ENCODE measurements at regions not wholly inside any gene's neighbourhood (a gene's known extent, or its start where the extent isn't known, plus 50 kb on each side); places are given as distances from the start of the nearest gene placed in this dataset.

DNA sequence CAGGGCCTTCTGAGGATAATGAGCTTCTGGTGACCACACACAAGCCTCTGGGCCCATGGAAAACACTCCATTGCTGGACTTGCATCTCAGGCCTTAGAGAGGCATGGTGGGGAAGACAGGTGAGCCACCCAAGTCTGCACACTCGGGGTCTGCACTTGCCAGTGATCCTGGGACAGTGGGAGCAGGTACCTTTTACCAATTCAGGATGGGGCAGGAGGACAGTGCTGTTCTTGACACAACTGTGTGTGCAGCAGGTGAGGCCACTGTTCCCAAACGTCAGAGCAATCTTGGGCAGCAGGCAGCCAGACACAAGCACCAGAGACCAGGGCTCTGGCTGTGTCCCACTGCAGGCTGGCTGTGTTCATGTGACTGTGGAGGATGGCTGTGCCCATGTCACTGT, 221.3 kb downstream of the ERMARD start:
- Histone ChIP-seq H3K4me1 (ENCODE audit: control insufficient read depth, insufficient read depth, low read length, poor library complexity, severe bottlenecking) (no peaks in the 10 kb centered on the region), H3K27ac (ENCODE audit: insufficient read depth, low read length, poor library complexity, severe bottlenecking) (no peak overlapping the region), H3K4me3 (ENCODE audit: insufficient read depth, low read depth, low read length, poor library complexity, severe bottlenecking) (no peak overlapping the region), H3K27me3 (replicated peaks; ENCODE audit: control insufficient read depth, insufficient read depth, low read length, poor library complexity, severe bottlenecking) (no peaks in the 10 kb centered on the region), H3K36me3 (ENCODE audit: control insufficient read depth, insufficient read depth, low read length) (no peaks in the 10 kb centered on the region), H3K9me3 (ENCODE audit: control insufficient read depth, low read length) (no peaks in the 10 kb centered on the region)
- DNase-seq = no peak

DNA sequence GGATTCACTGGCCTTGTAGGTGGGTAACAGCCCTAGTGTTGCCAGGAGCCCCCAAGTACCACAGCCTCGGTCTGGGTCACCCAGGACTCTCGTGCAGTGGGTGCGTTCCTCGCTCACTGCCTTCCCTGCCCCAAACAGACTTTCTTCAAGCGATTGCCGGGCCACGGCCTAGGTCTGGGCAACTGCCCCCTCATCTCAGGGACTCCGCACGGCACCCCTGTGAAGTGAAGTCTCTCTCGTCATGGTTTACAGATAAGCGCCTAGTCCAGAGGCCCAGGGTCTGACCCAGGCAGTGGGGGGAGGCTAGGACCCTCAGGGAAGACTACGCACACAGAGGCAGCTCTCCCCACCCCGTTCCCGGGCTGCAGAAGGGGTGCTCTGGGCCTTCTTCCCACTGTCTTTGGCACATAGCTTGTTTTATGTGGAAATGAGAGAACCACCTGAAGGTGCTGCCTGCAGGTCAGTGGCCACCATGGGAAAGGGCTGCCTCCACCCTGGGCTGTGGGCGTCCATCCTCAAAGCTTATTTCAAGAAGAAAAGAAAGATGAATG, 220.8 kb downstream of the ERMARD start:
- Histone ChIP-seq H3K4me1 (ENCODE audit: control insufficient read depth, insufficient read depth, low read length, poor library complexity, severe bottlenecking) (no peaks in the 10 kb centered on the region), H3K27ac (ENCODE audit: insufficient read depth, low read length, poor library complexity, severe bottlenecking) (no peak overlapping the region), H3K36me3 (ENCODE audit: control insufficient read depth, insufficient read depth, low read length) (no peaks in the 10 kb centered on the region), H3K4me3 (ENCODE audit: insufficient read depth, low read depth, low read length, poor library complexity, severe bottlenecking) (no peak overlapping the region), H3K9me3 (ENCODE audit: control insufficient read depth, low read length) (no peaks in the 10 kb centered on the region), H3K27me3 (replicated peaks; ENCODE audit: control insufficient read depth, insufficient read depth, low read length, poor library complexity, severe bottlenecking) (no peaks in the 10 kb centered on the region)
- DNase-seq = no peak

DNA sequence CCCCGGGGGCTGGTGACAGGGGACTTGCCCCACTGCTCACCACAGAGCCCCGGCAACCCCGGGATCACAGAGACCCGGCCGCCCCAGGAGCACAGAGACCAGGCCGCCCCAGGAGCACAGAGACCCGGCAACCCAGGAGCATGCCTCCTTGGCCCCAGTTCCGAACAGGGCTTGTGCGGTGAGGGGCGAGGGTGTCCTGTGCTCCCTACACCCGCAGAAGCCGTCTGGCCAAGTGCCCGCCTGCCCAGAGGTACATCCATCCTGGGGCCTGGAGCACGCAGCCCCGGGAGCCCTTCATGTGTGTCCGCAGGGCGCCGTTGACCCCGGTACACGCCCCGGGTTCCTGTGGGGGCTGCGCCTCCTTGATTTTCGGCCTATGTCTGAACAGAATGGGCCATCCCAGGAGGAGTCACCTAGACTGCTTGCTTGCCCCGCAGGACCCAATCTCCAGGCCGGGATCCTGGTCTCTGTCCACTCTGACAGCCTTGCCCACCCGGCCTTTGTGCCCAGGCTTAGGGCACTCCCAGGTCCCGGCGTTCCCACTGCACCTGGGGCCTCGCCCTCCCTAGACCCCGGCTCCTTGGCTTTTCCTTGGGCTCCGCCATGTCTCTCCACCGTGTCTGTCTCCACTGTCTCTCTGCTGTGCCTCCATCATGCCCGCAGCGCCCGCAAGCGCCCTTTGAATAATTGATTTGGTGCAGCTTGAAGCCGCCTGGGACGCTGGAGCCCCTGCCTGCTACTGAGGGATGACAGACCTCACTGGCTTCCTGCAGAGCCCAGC, 219.8 kb downstream of the ERMARD start:
- no peak overlapping the region for H3K4me3 ChIP-seq (ENCODE audit: insufficient read depth, low read depth, low read length, poor library complexity, severe bottlenecking)
- no peak for DNase-seq
- H3K27me3 ChIP-seq (replicated peaks; ENCODE audit: control insufficient read depth, insufficient read depth, low read length, poor library complexity, severe bottlenecking) = no peaks in the 10 kb centered on the region
- H3K36me3 ChIP-seq (ENCODE audit: control insufficient read depth, insufficient read depth, low read length) = no peaks in the 10 kb centered on the region
- no peaks in the 10 kb centered on the region for H3K4me1 ChIP-seq (ENCODE audit: control insufficient read depth, insufficient read depth, low read length, poor library complexity, severe bottlenecking)
- no peak overlapping the region for H3K27ac ChIP-seq (ENCODE audit: insufficient read depth, low read length, poor library complexity, severe bottlenecking)
- no peaks in the 10 kb centered on the region for H3K9me3 ChIP-seq (ENCODE audit: control insufficient read depth, low read length)

DNA sequence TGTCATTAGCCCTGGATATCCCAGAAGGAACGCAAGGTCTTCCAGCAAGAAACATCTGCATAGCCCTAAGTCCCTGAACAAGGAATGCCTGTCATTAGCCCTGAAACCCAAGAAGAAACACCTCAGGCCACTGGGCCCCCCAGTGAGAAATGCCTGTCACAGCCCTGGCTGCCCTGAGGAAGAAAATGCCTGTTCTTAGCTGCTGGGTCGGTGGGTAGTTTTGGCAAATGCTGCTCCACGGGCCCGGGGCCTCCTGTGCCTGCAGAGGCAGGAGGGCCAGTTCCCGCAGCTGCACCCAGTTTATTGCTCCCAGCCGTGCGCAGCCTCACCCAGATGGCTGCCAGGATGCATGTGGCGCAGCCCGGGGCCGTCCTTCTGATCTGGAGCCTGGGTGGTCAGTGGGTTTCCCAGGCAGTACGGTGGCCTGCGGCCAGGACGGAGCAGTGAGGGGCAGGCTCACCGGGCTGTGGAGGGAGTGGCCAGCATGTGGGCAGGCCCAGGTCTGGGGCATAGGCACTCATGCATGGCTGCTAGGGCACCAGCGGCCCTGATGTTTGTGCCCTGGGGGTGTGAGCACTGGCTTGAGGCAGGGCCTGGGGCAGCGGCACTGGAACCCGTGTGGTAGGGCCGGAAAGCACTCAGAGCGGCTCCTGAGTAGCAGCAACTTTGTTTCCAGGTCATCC, 219.0 kb downstream of the ERMARD start:
- Histone ChIP-seq H3K27me3 (replicated peaks; ENCODE audit: control insufficient read depth, insufficient read depth, low read length, poor library complexity, severe bottlenecking) (no peaks in the 10 kb centered on the region), H3K9me3 (ENCODE audit: control insufficient read depth, low read length) (no peaks in the 10 kb centered on the region), H3K4me3 (ENCODE audit: insufficient read depth, low read depth, low read length, poor library complexity, severe bottlenecking) (no peak overlapping the region), H3K4me1 (ENCODE audit: control insufficient read depth, insufficient read depth, low read length, poor library complexity, severe bottlenecking) (no peaks in the 10 kb centered on the region), H3K27ac (ENCODE audit: insufficient read depth, low read length, poor library complexity, severe bottlenecking) (no peak overlapping the region), H3K36me3 (ENCODE audit: control insufficient read depth, insufficient read depth, low read length) (no peaks in the 10 kb centered on the region)
- no peak for DNase-seq

DNA sequence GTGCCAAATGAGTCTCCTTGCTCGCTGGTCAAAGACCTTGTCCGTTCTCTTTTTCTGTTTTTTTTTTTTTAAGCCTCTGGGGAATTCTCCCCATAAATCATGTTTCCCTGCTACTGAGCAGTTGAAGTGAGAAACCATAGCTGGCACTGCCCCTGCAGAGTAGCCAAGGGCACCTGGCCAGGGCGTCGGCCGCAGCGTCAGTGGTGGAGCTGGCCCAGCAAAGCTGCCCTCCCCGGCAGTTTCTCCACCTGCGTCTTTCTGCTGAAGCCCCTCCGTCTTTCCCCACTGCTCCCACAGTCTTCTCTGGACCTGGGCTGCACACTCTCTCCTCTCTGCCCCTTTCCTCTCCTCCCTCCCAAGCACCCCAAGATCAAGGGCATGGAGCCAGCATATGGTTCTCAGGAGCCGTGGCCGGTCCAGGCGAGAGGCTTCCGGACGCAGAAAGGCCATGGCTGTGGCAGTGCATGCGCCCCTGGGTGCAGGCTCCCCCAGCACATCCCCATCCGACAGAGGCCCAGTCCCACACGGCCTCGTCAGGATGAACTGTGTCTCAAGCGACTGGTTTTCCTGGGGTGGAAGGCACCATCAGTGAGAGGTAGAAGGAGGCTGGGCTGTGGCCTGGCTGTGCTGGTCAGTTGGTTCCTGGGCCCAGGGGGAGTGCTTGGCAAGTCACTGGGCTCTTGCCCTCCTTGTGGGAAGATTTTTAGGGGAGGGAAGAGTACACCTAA, 218.1 kb downstream of the ERMARD start:
- H3K27ac ChIP-seq (ENCODE audit: insufficient read depth, low read length, poor library complexity, severe bottlenecking) = no peak overlapping the region
- H3K4me1 ChIP-seq (ENCODE audit: control insufficient read depth, insufficient read depth, low read length, poor library complexity, severe bottlenecking) = no peaks in the 10 kb centered on the region
- no peak for DNase-seq
- no peaks in the 10 kb centered on the region for H3K9me3 ChIP-seq (ENCODE audit: control insufficient read depth, low read length)
- no peaks in the 10 kb centered on the region for H3K27me3 ChIP-seq (replicated peaks; ENCODE audit: control insufficient read depth, insufficient read depth, low read length, poor library complexity, severe bottlenecking)
- no peaks in the 10 kb centered on the region for H3K36me3 ChIP-seq (ENCODE audit: control insufficient read depth, insufficient read depth, low read length)
- no peak overlapping the region for H3K4me3 ChIP-seq (ENCODE audit: insufficient read depth, low read depth, low read length, poor library complexity, severe bottlenecking)

DNA sequence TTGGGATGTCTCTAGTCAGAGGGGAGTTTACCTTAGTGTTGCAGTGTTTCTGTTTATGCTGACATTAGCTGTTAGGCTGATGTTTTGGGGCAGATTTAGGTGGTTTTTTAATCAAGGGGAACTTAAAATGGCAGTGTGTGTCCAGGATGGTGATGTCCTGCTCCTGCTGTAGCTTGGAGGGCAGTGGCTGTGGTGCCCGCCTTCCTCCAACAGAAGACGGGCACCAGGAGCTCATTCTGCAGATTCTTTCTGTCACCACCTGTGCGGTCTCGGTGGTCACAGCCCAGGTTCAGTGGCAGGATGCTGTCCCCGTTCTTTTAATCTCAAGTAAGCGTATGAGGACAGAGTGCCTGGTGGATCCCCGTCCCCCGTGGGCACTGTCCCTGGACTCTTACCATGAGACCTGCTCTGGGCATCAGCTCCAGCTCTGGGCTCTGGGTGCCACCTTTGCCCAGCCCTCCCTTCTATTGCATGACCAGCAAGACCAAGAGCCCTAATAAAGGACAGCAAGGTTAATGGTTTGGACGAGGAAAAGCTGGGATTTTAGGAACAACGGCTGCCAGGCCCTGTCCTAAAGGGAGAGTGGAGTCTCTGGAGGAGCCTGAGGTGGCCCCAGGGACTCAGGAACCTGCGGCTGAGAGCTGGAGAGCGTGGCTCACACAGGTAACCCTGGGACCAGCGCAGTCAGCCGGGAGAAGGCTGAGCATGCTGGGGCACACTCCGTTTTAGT, 217.3 kb downstream of the ERMARD start:
- no peaks in the 10 kb centered on the region for H3K36me3 ChIP-seq (ENCODE audit: control insufficient read depth, insufficient read depth, low read length)
- H3K4me1 ChIP-seq (ENCODE audit: control insufficient read depth, insufficient read depth, low read length, poor library complexity, severe bottlenecking) = no peaks in the 10 kb centered on the region
- H3K4me3 ChIP-seq (ENCODE audit: insufficient read depth, low read depth, low read length, poor library complexity, severe bottlenecking) = no peak overlapping the region
- no peak for DNase-seq
- H3K27ac ChIP-seq (ENCODE audit: insufficient read depth, low read length, poor library complexity, severe bottlenecking) = no peak overlapping the region
- no peaks in the 10 kb centered on the region for H3K27me3 ChIP-seq (replicated peaks; ENCODE audit: control insufficient read depth, insufficient read depth, low read length, poor library complexity, severe bottlenecking)
- H3K9me3 ChIP-seq (ENCODE audit: control insufficient read depth, low read length) = no peaks in the 10 kb centered on the region

DNA sequence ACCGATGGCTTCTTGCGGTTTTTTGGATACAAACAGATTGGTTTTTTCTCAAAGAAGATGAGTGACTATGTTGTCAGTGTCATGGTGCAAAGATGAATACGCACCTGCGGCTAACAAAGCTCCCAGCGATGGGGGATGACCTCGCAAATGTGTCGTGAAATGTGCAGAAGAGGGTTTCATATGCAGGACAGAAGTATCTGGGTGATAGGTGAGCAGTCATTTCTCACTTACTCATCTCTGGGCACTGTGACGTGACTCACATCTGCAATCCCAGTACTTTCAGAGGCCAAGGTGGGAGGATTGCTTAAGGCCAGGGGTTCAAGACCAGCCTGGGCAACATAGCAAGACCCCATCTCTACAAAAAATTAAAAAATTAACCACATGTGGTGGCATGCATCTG, 216.3 kb downstream of the ERMARD start:
- Histone ChIP-seq H3K4me3 (ENCODE audit: insufficient read depth, low read depth, low read length, poor library complexity, severe bottlenecking) (no peak overlapping the region), H3K9me3 (ENCODE audit: control insufficient read depth, low read length) (no peaks in the 10 kb centered on the region), H3K27me3 (replicated peaks; ENCODE audit: control insufficient read depth, insufficient read depth, low read length, poor library complexity, severe bottlenecking) (peaks cover 4% of the 10 kb centered on the region), H3K36me3 (ENCODE audit: control insufficient read depth, insufficient read depth, low read length) (no peaks in the 10 kb centered on the region), H3K4me1 (ENCODE audit: control insufficient read depth, insufficient read depth, low read length, poor library complexity, severe bottlenecking) (no peaks in the 10 kb centered on the region), H3K27ac (ENCODE audit: insufficient read depth, low read length, poor library complexity, severe bottlenecking) (no peak overlapping the region)
- no peak for DNase-seq

DNA sequence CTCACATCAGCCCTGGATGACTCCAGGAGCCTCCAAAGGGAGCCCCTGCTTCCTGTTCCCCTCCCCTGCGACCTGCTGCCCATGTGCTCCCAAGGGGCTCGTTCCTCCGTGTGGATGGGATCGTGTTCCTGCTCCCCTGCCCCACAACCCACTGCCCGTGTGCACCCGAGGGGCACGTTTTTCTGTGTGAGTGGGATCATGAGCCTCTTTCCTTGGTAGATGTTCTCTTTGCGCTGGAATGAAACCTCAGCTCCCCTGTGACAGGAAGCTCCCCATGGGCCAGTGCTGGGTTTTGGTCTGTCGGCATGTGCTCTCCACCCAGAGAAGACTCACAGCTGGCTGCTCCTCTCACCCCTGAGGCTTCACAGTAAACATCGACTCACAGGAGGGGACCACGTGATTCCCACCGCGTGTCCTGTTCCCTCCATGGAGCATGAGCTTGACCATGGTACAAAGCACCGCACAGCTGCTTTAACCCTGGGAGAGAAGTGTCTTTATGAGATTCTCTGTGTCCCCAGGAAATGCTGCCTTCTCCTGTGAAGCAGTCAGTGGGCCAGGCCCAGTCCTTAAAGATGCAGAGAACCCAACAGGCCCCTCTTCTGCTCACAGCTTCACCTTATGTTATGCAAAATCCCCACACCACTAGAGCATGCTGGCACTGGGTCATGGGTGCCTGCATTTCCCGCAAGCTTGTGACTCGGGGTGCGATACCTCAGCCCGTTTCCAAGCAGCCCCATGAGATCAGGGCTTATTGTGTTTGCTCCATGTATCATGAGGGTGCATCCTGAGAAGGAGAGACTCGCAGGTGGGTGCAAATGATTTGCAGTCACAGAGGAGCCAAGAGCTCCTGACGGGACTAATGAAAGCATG, 215.1 kb downstream of the ERMARD start:
- H3K36me3 ChIP-seq (ENCODE audit: control insufficient read depth, insufficient read depth, low read length) = no peaks in the 10 kb centered on the region
- H3K4me3 ChIP-seq (ENCODE audit: insufficient read depth, low read depth, low read length, poor library complexity, severe bottlenecking) = no peak overlapping the region
- no peak for DNase-seq
- no peaks in the 10 kb centered on the region for H3K4me1 ChIP-seq (ENCODE audit: control insufficient read depth, insufficient read depth, low read length, poor library complexity, severe bottlenecking)
- peaks cover 4% of the 10 kb centered on the region for H3K27me3 ChIP-seq (replicated peaks; ENCODE audit: control insufficient read depth, insufficient read depth, low read length, poor library complexity, severe bottlenecking)
- no peak overlapping the region for H3K27ac ChIP-seq (ENCODE audit: insufficient read depth, low read length, poor library complexity, severe bottlenecking)
- H3K9me3 ChIP-seq (ENCODE audit: control insufficient read depth, low read length) = no peaks in the 10 kb centered on the region

Measured in effector memory CD4-positive, alpha-beta T cell (primary cell).